ENCODE measurements at regions not wholly inside any gene's neighbourhood (a gene's known extent, or its start where the extent isn't known, plus 50 kb on each side); places are given as distances from the start of the nearest gene placed in this dataset.

- TF ChIP-seq ZNF488 (tag by site-specific recombination; IDR thresholded peaks at IDR 0.05) (no peak), ZNF660 (tag by site-specific recombination; IDR thresholded peaks at IDR 0.05) (no peak), TSHZ1 (tag by site-specific recombination; IDR thresholded peaks at IDR 0.05; ENCODE audit: borderline replicate concordance) (no peak), ZNF211 (tag by site-specific recombination; IDR thresholded peaks at IDR 0.05; ENCODE audit: low read depth) (no peak)
Measured at GRCh38 chr14:49405291-49405690, 180.9 kb downstream of the RPS29 start (continued).

DNA sequence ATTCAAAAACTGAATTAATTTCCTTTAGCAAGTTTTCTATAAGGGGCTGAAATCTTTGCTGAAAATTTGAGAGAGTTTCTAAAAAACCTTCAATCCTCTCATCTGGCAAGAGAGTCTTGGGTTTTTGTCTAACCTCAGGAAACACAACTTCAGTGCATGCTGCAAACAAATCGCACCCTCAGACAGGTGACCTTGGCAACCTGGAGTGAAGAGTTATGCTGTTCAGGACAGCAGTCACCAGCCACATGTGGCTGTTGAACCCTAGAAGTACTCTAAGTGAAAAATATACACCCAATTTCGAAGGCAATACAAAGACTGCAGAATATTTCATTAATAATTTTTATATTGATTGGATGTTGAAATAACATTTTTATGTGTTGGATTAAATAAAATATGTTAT, 184.8 kb downstream of the RPS29 start:
- POLR2A ChIA-PET: no interaction called here
- Histone ChIP-seq H3K4me3 (ENCODE audit: low read depth, low read length) (no peak overlapping the region), H3K27ac (ENCODE audit: extremely low read depth, low read depth, low read length) (no peak overlapping the region), H3K4me1 (ENCODE audit: control insufficient read depth, insufficient read depth, low read length) (no peaks in the 10 kb centered on the region), H3K36me3 (ENCODE audit: control insufficient read depth in 2 of 2, insufficient read depth in 1 of 2, low read length in 2 of 2) (no peaks in the 10 kb centered on the region), H3K9me3 (ENCODE audit: control insufficient read depth, insufficient read depth, low read depth, low read length) (no peaks in the 10 kb centered on the region)
- CTCF ChIA-PET: no interaction called here
- TF ChIP-seq ZBTB21 (tag by site-specific recombination; IDR thresholded peaks at IDR 0.05) (no peak), ZNF530 (tag by site-specific recombination; IDR thresholded peaks at IDR 0.05; ENCODE audit: low read depth) (no peak), ZNF558 (tag by site-specific recombination; IDR thresholded peaks at IDR 0.05) (no peak), ZNF549 (tag by site-specific recombination; IDR thresholded peaks at IDR 0.05) (no peak), ZNF548 (tag by site-specific recombination; IDR thresholded peaks at IDR 0.05) (no peak), PRDM4 (tag by site-specific recombination; IDR thresholded peaks at IDR 0.05) (no peak), ZNF184 (tag by site-specific recombination; IDR thresholded peaks at IDR 0.05) (no peak), ZSCAN23 (tag by site-specific recombination; IDR thresholded peaks at IDR 0.05) (no peak), ZNF274 (IDR thresholded peaks at IDR 0.05; ENCODE audit: low read length) (no peak), ZNF274 (tag by site-specific recombination; IDR thresholded peaks at IDR 0.05; ENCODE audit: borderline replicate concordance) (no peak), GLIS2 (tag by site-specific recombination; IDR thresholded peaks at IDR 0.05) (no peak), ZNF624 (tag by site-specific recombination; IDR thresholded peaks at IDR 0.05) (no peak), ZNF112 (tag by site-specific recombination; IDR thresholded peaks at IDR 0.05) (no peak), ZNF501 (tag by site-specific recombination; IDR thresholded peaks at IDR 0.05) (no peak), ZFP69B (tag by site-specific recombination; IDR thresholded peaks at IDR 0.05) (no peak), ZNF660 (tag by site-specific recombination; IDR thresholded peaks at IDR 0.05) (no peak), ZNF140 (tag by site-specific recombination; IDR thresholded peaks at IDR 0.05) (no peak), ZNF791 (tag by site-specific recombination; IDR thresholded peaks at IDR 0.05) (no peak), ZNF416 (tag by site-specific recombination; IDR thresholded peaks at IDR 0.05) (no peak)
- TF ChIP-seq, protein P1, sequence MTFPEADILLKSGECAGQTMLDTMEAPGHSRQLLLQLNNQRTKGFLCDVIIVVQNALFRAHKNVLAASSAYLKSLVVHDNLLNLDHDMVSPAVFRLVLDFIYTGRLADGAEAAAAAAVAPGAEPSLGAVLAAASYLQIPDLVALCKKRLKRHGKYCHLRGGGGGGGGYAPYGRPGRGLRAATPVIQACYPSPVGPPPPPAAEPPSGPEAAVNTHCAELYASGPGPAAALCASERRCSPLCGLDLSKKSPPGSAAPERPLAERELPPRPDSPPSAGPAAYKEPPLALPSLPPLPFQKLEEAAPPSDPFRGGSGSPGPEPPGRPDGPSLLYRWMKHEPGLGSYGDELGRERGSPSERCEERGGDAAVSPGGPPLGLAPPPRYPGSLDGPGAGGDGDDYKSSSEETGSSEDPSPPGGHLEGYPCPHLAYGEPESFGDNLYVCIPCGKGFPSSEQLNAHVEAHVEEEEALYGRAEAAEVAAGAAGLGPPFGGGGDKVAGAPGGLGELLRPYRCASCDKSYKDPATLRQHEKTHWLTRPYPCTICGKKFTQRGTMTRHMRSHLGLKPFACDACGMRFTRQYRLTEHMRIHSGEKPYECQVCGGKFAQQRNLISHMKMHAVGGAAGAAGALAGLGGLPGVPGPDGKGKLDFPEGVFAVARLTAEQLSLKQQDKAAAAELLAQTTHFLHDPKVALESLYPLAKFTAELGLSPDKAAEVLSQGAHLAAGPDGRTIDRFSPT (tag by site-specific recombination; IDR thresholded peaks at IDR 0.05): no peak
